ENCODE measurements at regions not wholly inside any gene's neighbourhood (a gene's known extent, or its start where the extent isn't known, plus 50 kb on each side); places are given as distances from the start of the nearest gene placed in this dataset.

DNA sequence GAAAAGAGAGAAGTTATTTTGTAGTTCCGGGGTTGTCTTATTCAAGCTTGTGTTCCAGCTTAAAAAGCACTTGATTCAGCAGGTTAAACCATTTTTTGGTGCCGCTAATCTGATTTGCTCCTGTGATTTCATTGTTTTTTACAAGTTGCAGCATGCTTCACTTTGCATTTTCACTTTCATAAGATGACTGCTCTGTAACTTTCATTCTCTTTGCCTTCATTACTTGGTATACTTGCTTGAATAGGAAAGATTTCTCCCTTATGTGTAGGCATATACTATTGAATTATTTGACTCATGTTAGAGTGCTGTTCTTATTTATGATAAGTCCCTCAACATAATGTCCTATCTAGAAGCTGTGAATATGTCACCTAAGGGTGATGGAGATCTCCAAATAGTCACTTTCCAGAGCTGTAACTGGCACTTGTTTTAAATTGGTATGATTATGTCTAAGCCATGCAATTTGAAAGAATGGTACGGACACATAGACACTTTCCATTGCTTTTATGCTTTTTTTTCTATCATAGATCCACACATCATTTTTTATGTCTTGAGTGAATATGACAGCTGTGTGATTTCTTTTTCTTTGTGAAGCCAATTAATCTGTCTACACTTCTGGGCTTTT, 254.5 kb downstream of the DSEL start:
- CTCF ChIA-PET: no interaction called here
- no peak for TF ChIP-seq EZH2phosphoT487 (IDR thresholded peaks at IDR 0.05; ENCODE audit: borderline replicate concordance)
- no peak for TF ChIP-seq EGR1 (IDR thresholded peaks at IDR 0.05; ENCODE audit: low read depth)
- no peak for TF ChIP-seq CBX3 (IDR thresholded peaks at IDR 0.05; ENCODE audit: low read depth)
- TF ChIP-seq, protein P1, sequence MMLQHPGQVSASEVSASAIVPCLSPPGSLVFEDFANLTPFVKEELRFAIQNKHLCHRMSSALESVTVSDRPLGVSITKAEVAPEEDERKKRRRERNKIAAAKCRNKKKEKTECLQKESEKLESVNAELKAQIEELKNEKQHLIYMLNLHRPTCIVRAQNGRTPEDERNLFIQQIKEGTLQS (IDR thresholded peaks at IDR 0.05): no peak
- intact Hi-C loops (cut with micrococcal nuclease): no loop called here

DNA sequence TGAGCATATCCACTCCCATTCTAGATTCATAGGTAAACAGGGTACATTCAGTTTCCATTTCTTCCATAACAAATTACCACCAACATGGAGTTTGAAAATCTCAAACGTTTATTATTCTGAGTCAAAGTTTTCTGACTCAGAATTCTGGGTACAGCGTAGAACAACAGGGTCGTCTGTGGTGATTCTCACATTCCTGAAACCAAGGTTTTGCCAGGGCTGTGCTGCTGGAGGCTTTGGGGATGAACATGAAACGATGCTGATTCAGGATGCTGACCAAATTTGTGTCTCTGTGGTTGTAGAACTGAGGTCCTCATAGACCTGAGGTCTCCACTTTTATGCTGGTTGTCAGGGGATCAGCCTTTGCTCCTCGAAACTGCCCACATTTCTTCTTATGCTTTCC, 255.7 kb downstream of the DSEL start:
- H3K9ac ChIP-seq (ENCODE audit: low read length): no peak overlapping the region
- no peak overlapping the region for H2AFZ ChIP-seq (ENCODE audit: low read depth, low read length, poor library complexity, severe bottlenecking)
- no peaks in the 10 kb centered on the region for H3K36me3 ChIP-seq (ENCODE audit: control insufficient read depth in 1 of 2, insufficient read depth in 2 of 2, low read length in 2 of 2)
- H3K4me2 ChIP-seq (ENCODE audit: low read length): no peak overlapping the region
- TF ChIP-seq EZH2phosphoT487 (IDR thresholded peaks at IDR 0.05; ENCODE audit: borderline replicate concordance): no peak
- TF ChIP-seq, protein P2, sequence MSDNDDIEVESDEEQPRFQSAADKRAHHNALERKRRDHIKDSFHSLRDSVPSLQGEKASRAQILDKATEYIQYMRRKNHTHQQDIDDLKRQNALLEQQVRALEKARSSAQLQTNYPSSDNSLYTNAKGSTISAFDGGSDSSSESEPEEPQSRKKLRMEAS (IDR thresholded peaks at IDR 0.05): no peak
- POLR2A ChIA-PET: no interaction called here
- no peaks in the 10 kb centered on the region for H3K9me2 ChIP-seq (ENCODE audit: insufficient read depth)
- no peak overlapping the region for H3K27ac ChIP-seq (ENCODE audit: low read depth, low read length)
- no TSS peak for BruUV-seq (replicated peaks)
- no peak overlapping the region for H3K4me3 ChIP-seq (replicated peaks in 1 of 2; ENCODE audit: low read depth in 1 of 2, low read length in 2 of 2)
- no peaks in the 10 kb centered on the region for H4K20me1 ChIP-seq (ENCODE audit: insufficient read depth)
- intact Hi-C loops (cut with micrococcal nuclease): no loop called here
- H3K4me1 ChIP-seq (ENCODE audit: control insufficient read depth in 1 of 2, insufficient read depth in 2 of 2, low read length in 2 of 2): no peaks in the 10 kb centered on the region
- H3K27me3 ChIP-seq (ENCODE audit: insufficient read depth, low read length): no peaks in the 10 kb centered on the region
- ATAC-seq (no peak), DNase-seq (ENCODE audit: low read depth, low spot score) (no peak)
- CTCF ChIA-PET: no interaction called here
- no peaks in the 10 kb centered on the region for H3K79me2 ChIP-seq (ENCODE audit: insufficient read depth, low read length)
- RAD21 ChIA-PET (ENCODE audit: low non-redundant PET in 1 of 2, low total read pairs in 2 of 2, uncharacterized antibody in 2 of 2, unreplicated experiment in 2 of 2): no interaction called here
- peaks cover 0 to 31% of the 10 kb centered on the region in 2 experiments; a peak in 1 of 4 replicates for H3K9me3 ChIP-seq (ENCODE audit: control insufficient read depth in 1 of 2, insufficient read depth in 1 of 2, low read depth in 1 of 2, low read length in 2 of 2)

More for the DNA sequence above, 254.5 kb downstream of the DSEL start:
- DNase-seq (ENCODE audit: low read depth, low spot score) (no peak), ATAC-seq (no peak)
- Histone ChIP-seq H3K9ac (ENCODE audit: low read length) (no peak overlapping the region), H2AFZ (ENCODE audit: low read depth, low read length, poor library complexity, severe bottlenecking) (no peak overlapping the region), H3K4me3 (replicated peaks in 1 of 2; ENCODE audit: low read depth in 1 of 2, low read length in 2 of 2) (no peak overlapping the region), H3K4me1 (ENCODE audit: control insufficient read depth in 1 of 2, insufficient read depth in 2 of 2, low read length in 2 of 2) (no peaks in the 10 kb centered on the region), H3K36me3 (ENCODE audit: control insufficient read depth in 1 of 2, insufficient read depth in 2 of 2, low read length in 2 of 2) (no peaks in the 10 kb centered on the region), H4K20me1 (ENCODE audit: insufficient read depth) (no peaks in the 10 kb centered on the region), H3K9me3 (ENCODE audit: control insufficient read depth in 1 of 2, insufficient read depth in 1 of 2, low read depth in 1 of 2, low read length in 2 of 2) (peaks cover 0 to 31% of the 10 kb centered on the region in 2 experiments; a peak in 1 of 4 replicates), H3K4me2 (ENCODE audit: low read length) (no peak overlapping the region), H3K27me3 (ENCODE audit: insufficient read depth, low read length) (no peaks in the 10 kb centered on the region), H3K79me2 (ENCODE audit: insufficient read depth, low read length) (no peaks in the 10 kb centered on the region), H3K27ac (ENCODE audit: low read depth, low read length) (no peak overlapping the region), H3K9me2 (ENCODE audit: insufficient read depth) (no peaks in the 10 kb centered on the region)
- RAD21 ChIA-PET (ENCODE audit: low non-redundant PET in 1 of 2, low total read pairs in 2 of 2, uncharacterized antibody in 2 of 2, unreplicated experiment in 2 of 2): no interaction called here
- POLR2A ChIA-PET: no interaction called here
- no TSS peak for BruUV-seq (replicated peaks)

Measured in HCT116 (cell line).